ENCODE measurements at regions not wholly inside any gene's neighbourhood (a gene's known extent, or its start where the extent isn't known, plus 50 kb on each side); places are given as distances from the start of the nearest gene placed in this dataset.

DNA sequence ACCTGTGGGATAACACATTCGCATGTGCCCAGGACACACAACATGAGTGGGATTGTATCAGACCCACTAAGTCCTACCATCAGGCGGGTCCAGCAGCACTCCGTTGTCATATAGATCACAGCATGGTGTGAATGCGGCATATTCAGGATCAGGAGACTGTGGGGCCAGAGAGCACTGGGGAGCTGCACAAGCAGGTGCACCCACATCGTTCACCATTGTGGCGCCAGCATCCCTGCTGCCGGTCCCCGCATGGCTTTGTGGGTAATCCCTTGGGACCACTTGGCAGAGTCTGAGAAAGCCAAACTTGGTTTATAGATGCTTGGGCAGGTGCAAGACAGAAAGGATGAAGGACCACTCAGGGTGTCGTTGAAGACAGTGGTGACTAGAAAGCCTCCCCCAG, 201.6 kb upstream of the B3GAT1 start:
- TF ChIP-seq, protein P1, sequence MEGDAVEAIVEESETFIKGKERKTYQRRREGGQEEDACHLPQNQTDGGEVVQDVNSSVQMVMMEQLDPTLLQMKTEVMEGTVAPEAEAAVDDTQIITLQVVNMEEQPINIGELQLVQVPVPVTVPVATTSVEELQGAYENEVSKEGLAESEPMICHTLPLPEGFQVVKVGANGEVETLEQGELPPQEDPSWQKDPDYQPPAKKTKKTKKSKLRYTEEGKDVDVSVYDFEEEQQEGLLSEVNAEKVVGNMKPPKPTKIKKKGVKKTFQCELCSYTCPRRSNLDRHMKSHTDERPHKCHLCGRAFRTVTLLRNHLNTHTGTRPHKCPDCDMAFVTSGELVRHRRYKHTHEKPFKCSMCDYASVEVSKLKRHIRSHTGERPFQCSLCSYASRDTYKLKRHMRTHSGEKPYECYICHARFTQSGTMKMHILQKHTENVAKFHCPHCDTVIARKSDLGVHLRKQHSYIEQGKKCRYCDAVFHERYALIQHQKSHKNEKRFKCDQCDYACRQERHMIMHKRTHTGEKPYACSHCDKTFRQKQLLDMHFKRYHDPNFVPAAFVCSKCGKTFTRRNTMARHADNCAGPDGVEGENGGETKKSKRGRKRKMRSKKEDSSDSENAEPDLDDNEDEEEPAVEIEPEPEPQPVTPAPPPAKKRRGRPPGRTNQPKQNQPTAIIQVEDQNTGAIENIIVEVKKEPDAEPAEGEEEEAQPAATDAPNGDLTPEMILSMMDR (conservative IDR thresholded peaks at IDR 0.05) = no peak
- TF ChIP-seq EZH2 (IDR thresholded peaks at IDR 0.05; ENCODE audit: low read depth) = no peak
